Esophagus squamous epithelium (tissue), 5 donors: ENCODE measurements at regions not wholly inside any gene's neighbourhood (a gene's known extent, or its start where the extent isn't known, plus 50 kb on each side); places are given as distances from the start of the nearest gene placed in this dataset.

ENCODE experiments used
- DNase-seq: peaks from one replicate; lab custom pipeline; 2025; lab: John Stamatoyannopoulos, UW
- H3K27ac ChIP-seq, 4 donors: fragments of 200-600 bp; sonication (generic); one replicate each; pipeline ENCODE4 v1.5.1; 2016 to 2019; ENCODE audit warnings: mild to moderate bottlenecking in 1 of 4
- H3K27me3 ChIP-seq, 4 donors: fragments of 200-600 bp; sonication (generic); 1 replicate in 3 of 4; 2 replicates in 1 of 4; pipeline versions ENCODE4 v1.5.1 to v1.6.0; 2017 to 2021; ENCODE audit warnings: antibody characterized with exemption in 1 of 4
- H3K36me3 ChIP-seq, 3 donors: fragments of 200-600 bp; sonication (generic); one replicate each; pipeline ENCODE4 v1.5.1; 2016 to 2019
- H3K4me1 ChIP-seq, 3 donors: fragments of 200-600 bp; sonication (generic); one replicate each; pipeline ENCODE4 v1.5.1; 2017 to 2019
- H3K4me3 ChIP-seq, 4 donors: fragments of 200-600 bp; sonication (generic); 1 replicate in 3 of 4; 2 replicates in 1 of 4; pipeline ENCODE4 v1.5.1; 2016 to 2019; ENCODE audit warnings: mild to moderate bottlenecking in 2 of 4, moderate library complexity in 1 of 4
- H3K9me3 ChIP-seq, 3 donors: fragments of 200-600 bp; sonication (generic); one replicate each; pipeline ENCODE4 v1.5.1; 2016 to 2019
- POLR2A ChIP-seq, 4 donors: fragments of 450-650 bp; IDR thresholded peaks; one replicate each; pipeline ENCODE4 v1.6.1; 2017; ENCODE audit warnings: antibody characterized with exemption in 4 of 4, mild to moderate bottlenecking in 4 of 4, moderate library complexity in 3 of 4
- WGBS, 2 donors: methylation state at CpG; one replicate each; pipeline ENCODE4 v1.1.5; 2018; 5-methylcytosine and 5-hydroxymethylcytosine counted together
- intact Hi-C: fragments of 100-400 bp; cut with DNase I; formaldehyde crosslinking; loops from one replicate; pipeline ENCODE4 v1.15.0; 2022
- TF ChIP-seq, protein P1 (sequence below), 6 experiments: fragments of 450-650 bp in 4 of 6; fragments of 200-600 bp in 2 of 6; sonication (generic) in 2 of 6; IDR thresholded peaks; one replicate each; pipeline ENCODE4 v1.5.1; 2016 to 2019; ENCODE audit warnings: antibody characterized with exemption in 6 of 6, mild to moderate bottlenecking in 4 of 6, moderate library complexity in 4 of 6
- donor health status: DM: yes; HTN: yes; CAD: no.

DNA sequence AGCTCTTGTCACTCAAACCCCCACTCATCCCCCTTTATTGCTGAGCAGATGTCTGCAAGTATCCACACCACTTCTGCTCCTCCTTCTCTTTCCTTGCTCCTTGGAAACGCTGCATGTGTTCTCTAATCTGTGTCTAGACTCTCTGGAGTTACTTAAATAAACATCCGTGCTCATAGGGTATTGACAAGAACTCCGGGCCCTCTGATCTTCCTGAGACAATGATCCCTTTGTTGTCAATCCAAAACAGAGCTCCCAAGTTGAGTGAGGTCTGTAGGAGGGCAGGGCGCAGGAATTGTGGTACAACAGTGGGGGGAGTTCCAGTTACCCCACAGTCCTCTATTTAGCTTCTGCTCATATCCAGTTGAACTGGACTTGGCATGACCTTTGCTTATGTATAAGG, 489.0 kb downstream of the SNAPC1 start:
- intact Hi-C loops: no loop called here
- TF ChIP-seq, protein P1, sequence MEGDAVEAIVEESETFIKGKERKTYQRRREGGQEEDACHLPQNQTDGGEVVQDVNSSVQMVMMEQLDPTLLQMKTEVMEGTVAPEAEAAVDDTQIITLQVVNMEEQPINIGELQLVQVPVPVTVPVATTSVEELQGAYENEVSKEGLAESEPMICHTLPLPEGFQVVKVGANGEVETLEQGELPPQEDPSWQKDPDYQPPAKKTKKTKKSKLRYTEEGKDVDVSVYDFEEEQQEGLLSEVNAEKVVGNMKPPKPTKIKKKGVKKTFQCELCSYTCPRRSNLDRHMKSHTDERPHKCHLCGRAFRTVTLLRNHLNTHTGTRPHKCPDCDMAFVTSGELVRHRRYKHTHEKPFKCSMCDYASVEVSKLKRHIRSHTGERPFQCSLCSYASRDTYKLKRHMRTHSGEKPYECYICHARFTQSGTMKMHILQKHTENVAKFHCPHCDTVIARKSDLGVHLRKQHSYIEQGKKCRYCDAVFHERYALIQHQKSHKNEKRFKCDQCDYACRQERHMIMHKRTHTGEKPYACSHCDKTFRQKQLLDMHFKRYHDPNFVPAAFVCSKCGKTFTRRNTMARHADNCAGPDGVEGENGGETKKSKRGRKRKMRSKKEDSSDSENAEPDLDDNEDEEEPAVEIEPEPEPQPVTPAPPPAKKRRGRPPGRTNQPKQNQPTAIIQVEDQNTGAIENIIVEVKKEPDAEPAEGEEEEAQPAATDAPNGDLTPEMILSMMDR (IDR thresholded peaks at IDR 0.05): no peak
- no peak for TF ChIP-seq POLR2A (IDR thresholded peaks at IDR 0.05)
- no peak for DNase-seq
- no peaks in the 10 kb centered on the region for H3K4me1 ChIP-seq
- H3K9me3 ChIP-seq: no peaks in the 10 kb centered on the region
- no peaks in the 10 kb centered on the region for H3K27me3 ChIP-seq
- WGBS, 2 donors: 40 to 43% methylated on average over 4 of the region's 4 CpGs
- no peaks in the 10 kb centered on the region for H3K36me3 ChIP-seq
- no peak overlapping the region for H3K4me3 ChIP-seq
- no peak overlapping the region for H3K27ac ChIP-seq

DNA sequence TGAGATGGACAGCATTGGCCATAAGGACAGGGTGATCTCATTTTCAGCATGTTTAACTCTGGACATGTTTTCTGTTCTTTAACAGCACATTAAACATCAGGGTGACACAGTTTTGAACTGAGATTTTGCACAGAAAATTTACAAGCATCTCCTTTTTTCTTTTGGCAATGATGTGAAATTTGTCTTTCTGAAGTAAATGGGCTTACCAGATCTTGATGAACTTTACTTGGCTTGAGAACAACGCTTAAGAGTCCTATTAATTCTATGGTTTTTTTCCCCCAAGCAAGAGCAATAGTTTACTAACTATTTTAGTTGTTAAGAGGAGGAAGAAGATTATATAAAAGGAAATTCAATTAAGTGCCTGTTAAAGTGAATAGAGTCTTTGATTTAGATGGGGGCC, 491.0 kb downstream of the SNAPC1 start:
- intact Hi-C loops: no loop called here
- Histone ChIP-seq H3K27me3 (no peaks in the 10 kb centered on the region), H3K36me3 (no peaks in the 10 kb centered on the region), H3K9me3 (no peaks in the 10 kb centered on the region), H3K4me1 (no peaks in the 10 kb centered on the region), H3K4me3 (no peak overlapping the region), H3K27ac (no peak overlapping the region)
- DNase-seq: no peak
- TF ChIP-seq POLR2A (IDR thresholded peaks at IDR 0.05): no peak
- TF ChIP-seq, protein P1 (IDR thresholded peaks at IDR 0.05): no peak
- 52 to 58% methylated on average over 1 of the region's 1 CpG for WGBS, 2 donors

DNA sequence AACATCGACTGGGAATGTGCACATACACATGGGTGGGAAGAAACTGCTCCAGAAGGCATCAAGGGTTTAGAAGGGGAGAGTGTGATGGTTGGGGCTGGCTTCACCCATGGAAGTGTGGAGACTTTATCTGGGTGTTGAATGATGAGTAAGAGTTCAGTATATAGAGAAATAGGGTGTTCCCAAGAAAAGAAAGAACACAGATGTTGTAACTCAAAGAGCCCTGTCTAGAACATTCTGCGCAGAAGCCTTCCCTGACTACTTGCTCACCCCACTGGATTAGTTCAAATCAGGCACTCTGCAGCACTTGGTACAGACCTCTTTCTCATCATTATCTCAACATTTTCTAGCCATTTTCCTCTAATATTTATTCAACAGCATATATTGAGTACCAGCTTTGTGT, 491.7 kb downstream of the SNAPC1 start:
- WGBS, 2 donors: 77 to 83% methylated on average over 2 of the region's 2 CpGs
- Histone ChIP-seq H3K27me3 (no peaks in the 10 kb centered on the region), H3K4me1 (no peaks in the 10 kb centered on the region), H3K9me3 (no peaks in the 10 kb centered on the region), H3K36me3 (no peaks in the 10 kb centered on the region), H3K27ac (no peak overlapping the region), H3K4me3 (no peak overlapping the region)
- DNase-seq: no peak
- no peak for TF ChIP-seq POLR2A (IDR thresholded peaks at IDR 0.05)
- TF ChIP-seq, protein P1 (IDR thresholded peaks at IDR 0.05): no peak
- intact Hi-C loops: no loop called here

DNA sequence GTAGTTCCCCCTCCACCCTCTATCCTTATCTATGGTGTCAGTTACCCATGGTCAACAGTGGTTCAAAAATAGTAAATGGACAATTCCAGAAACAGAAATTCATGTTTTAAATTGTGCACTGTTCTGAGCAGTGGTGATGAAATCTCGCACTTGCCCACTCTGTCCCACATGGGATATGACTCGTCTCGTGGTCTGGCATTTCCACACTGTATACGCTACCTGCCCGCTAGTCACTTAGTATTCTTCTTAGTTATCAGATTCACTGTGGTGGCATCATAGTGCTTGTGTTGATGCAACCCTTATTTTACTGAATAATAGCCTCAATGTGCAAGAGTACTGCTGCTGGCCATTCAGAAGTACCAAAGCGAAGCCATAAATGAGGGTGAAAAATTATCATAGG, 507.0 kb downstream of the SNAPC1 start:
- no peak for TF ChIP-seq POLR2A (IDR thresholded peaks at IDR 0.05)
- TF ChIP-seq, protein P1 (IDR thresholded peaks at IDR 0.05): no peak
- Histone ChIP-seq H3K27me3 (peaks cover 0 to 4% (median 0%) of the 10 kb centered on the region in 4 donors), H3K4me1 (no peaks in the 10 kb centered on the region), H3K36me3 (no peaks in the 10 kb centered on the region), H3K4me3 (no peak overlapping the region), H3K9me3 (no peaks in the 10 kb centered on the region), H3K27ac (no peak overlapping the region)
- intact Hi-C loops: no loop called here
- 80 to 88% methylated on average over 6 of the region's 6 CpGs for WGBS, 2 donors
- no peak for DNase-seq

DNA sequence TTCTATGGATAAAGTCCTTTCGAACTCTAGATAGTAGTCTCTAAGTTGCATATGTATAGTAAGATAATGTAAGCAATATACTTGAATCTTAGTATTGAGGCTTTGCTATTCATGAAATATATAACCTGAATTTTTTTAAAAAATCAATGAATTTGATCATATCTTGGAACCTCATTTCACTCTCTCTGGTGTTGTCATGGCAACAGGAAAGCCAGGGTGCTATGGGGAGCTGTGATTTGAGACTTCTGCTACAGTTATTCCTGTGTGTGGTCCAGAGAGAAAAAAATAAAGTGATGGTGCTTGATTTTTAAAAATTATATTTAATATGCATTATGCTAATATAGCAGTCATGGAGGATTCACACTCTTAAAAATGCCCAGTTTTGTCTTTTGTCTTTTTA, 508.0 kb downstream of the SNAPC1 start:
- Histone ChIP-seq H3K4me3 (no peak overlapping the region), H3K36me3 (no peaks in the 10 kb centered on the region), H3K27me3 (peaks cover 0 to 4% (median 0%) of the 10 kb centered on the region in 4 donors), H3K4me1 (no peaks in the 10 kb centered on the region), H3K9me3 (no peaks in the 10 kb centered on the region), H3K27ac (no peak overlapping the region)
- intact Hi-C loops: no loop called here
- no peak for DNase-seq
- no peak for TF ChIP-seq POLR2A (IDR thresholded peaks at IDR 0.05)
- TF ChIP-seq, protein P1 (IDR thresholded peaks at IDR 0.05): no peak
- 90 to 95% methylated on average over 1 of the region's 1 CpG for WGBS, 2 donors
